Naive B cell (primary cell): ENCODE measurements at regions not wholly inside any gene's neighbourhood (a gene's known extent, or its start where the extent isn't known, plus 50 kb on each side); places are given as distances from the start of the nearest gene placed in this dataset.

Experiments
- ATAC-seq, 2 donors: fragments of 150-1000 bp; cut with Tn5 transposase; 2 replicates each; pipeline ENCODE4 v1.10.0; 2021; ENCODE audit warnings: low read depth in 2 of 2, mild to moderate bottlenecking in 2 of 2, moderate library complexity in 2 of 2
- DNase-seq: peaks from one replicate; pipeline ENCODE4 v3.0.0; 2022
- H3K27ac Mint-ChIP-seq, 6 donors: one replicate each; pipeline ENCODE4 v1.8.0; 2020 to 2022; ENCODE audit warnings: mild to moderate bottlenecking in 6 of 6, mixed read lengths in 6 of 6, moderate library complexity in 5 of 6, inconsistent platforms in 2 of 6
- H3K27me3 Mint-ChIP-seq, 3 donors: one replicate each; pipeline ENCODE4 v1.8.0; 2021 to 2022; ENCODE audit warnings: mixed read lengths in 3 of 3, mild to moderate bottlenecking in 1 of 3
- H3K36me3 Mint-ChIP-seq, 2 donors: one replicate each; pipeline ENCODE4 v1.8.0; 2020 to 2022; ENCODE audit warnings: mixed read lengths in 2 of 2, inconsistent platforms in 1 of 2, mild to moderate bottlenecking in 1 of 2
- H3K4me1 Mint-ChIP-seq, 3 donors: one replicate each; pipeline ENCODE4 v1.8.0; 2020 to 2022; ENCODE audit warnings: mixed read lengths in 3 of 3, inconsistent platforms in 1 of 3, mild to moderate bottlenecking in 1 of 3, moderate library complexity in 1 of 3
- H3K4me3 Mint-ChIP-seq, 8 donors: one replicate each; pipeline ENCODE4 v1.8.0; 2020 to 2022; ENCODE audit warnings: mild to moderate bottlenecking in 8 of 8, mixed read lengths in 8 of 8, moderate library complexity in 8 of 8, inconsistent platforms in 2 of 8
- H3K9me3 Mint-ChIP-seq, 7 donors: one replicate each; pipeline ENCODE4 v1.8.0; 2020 to 2022; ENCODE audit warnings: mixed read lengths in 7 of 7, mild to moderate bottlenecking in 5 of 7, inconsistent platforms in 2 of 7, moderate library complexity in 1 of 7

- Mint-ChIP-seq H3K4me3 (no peak overlapping the region), H3K27me3 (peaks cover 61 to 78% (median 74%) of the 10 kb centered on the region in 3 donors), H3K4me1 (peaks cover 3 to 9% (median 6%) of the 10 kb centered on the region in 3 donors), H3K27ac (no peak overlapping the region), H3K9me3 (peaks cover 0 to 2% (median 0%) of the 10 kb centered on the region in 7 donors), H3K36me3 (no peaks in the 10 kb centered on the region)
- ATAC-seq (no peak), DNase-seq (no peak)
Measured at GRCh38 chr14:92253381-92253894, 69.5 kb upstream of the SLC24A4 start.

- ATAC-seq = no peak
- Mint-ChIP-seq H3K36me3 (no peaks in the 10 kb centered on the region), H3K4me1 (peaks cover 3 to 9% (median 6%) of the 10 kb centered on the region in 3 donors), H3K27me3 (peaks cover 57 to 73% (median 72%) of the 10 kb centered on the region in 3 donors), H3K27ac (peak overlapping the region in 1 of 6 donors; percentile 80), H3K9me3 (peaks cover 0 to 2% (median 0%) of the 10 kb centered on the region in 7 donors), H3K4me3 (no peak overlapping the region)
- DNase-seq = no peak
Measured at GRCh38 chr14:92254786-92255185, 68.2 kb upstream of the SLC24A4 start.

- Mint-ChIP-seq H3K9me3 (peaks cover 0 to 2% (median 0%) of the 10 kb centered on the region in 7 donors), H3K4me1 (peaks cover 7 to 13% (median 8%) of the 10 kb centered on the region in 3 donors), H3K4me3 (no peak overlapping the region), H3K27me3 (peaks cover 24 to 34% (median 33%) of the 10 kb centered on the region in 3 donors), H3K27ac (no peak overlapping the region), H3K36me3 (no peaks in the 10 kb centered on the region)
- DNase-seq (no peak), ATAC-seq (no peak)
Measured at GRCh38 chr14:92258934-92259333, 64.0 kb upstream of the SLC24A4 start.

GRCh38 chr14:92259613-92260357 is 63.2 kb upstream of the SLC24A4 start:
- Mint-ChIP-seq H3K27me3 (peaks cover 19 to 28% (median 24%) of the 10 kb centered on the region in 3 donors), H3K27ac (peak overlapping the region in 1 of 6 donors; percentile 20), H3K9me3 (peaks cover 0 to 2% (median 0%) of the 10 kb centered on the region in 7 donors), H3K4me3 (peak overlapping the region in 1 of 8 donors; percentile 47), H3K36me3 (no peaks in the 10 kb centered on the region), H3K4me1 (peaks cover 7 to 9% (median 8%) of the 10 kb centered on the region in 3 donors)
- no peak for DNase-seq
- ATAC-seq = no peak

GRCh38 chr14:92263681-92264080 is 59.3 kb upstream of the SLC24A4 start:
- peaks cover 3 to 5% (median 4%) of the 10 kb centered on the region in 3 donors for H3K4me1 Mint-ChIP-seq
- H3K9me3 Mint-ChIP-seq = no peaks in the 10 kb centered on the region
- peaks cover 0 to 21% (median 8%) of the 10 kb centered on the region in 3 donors for H3K27me3 Mint-ChIP-seq
- ATAC-seq (no peak), DNase-seq (no peak)
- no peak overlapping the region for H3K4me3 Mint-ChIP-seq
- H3K36me3 Mint-ChIP-seq = no peaks in the 10 kb centered on the region
- no peak overlapping the region for H3K27ac Mint-ChIP-seq

GRCh38 chr14:92264195-92264594 is 58.8 kb upstream of the SLC24A4 start:
- no peak for ATAC-seq
- Mint-ChIP-seq H3K27me3 (peaks cover 0 to 21% (median 8%) of the 10 kb centered on the region in 3 donors), H3K9me3 (no peaks in the 10 kb centered on the region), H3K36me3 (no peaks in the 10 kb centered on the region), H3K4me1 (peaks cover 3 to 5% (median 4%) of the 10 kb centered on the region in 3 donors), H3K4me3 (no peak overlapping the region), H3K27ac (peak overlapping the region in 1 of 6 donors; percentile 30)
- DNase-seq = no peak

GRCh38 chr14:92266216-92266615 is 56.7 kb upstream of the SLC24A4 start:
- DNase-seq (no peak), ATAC-seq (no peak)
- peaks cover 9 to 35% (median 15%) of the 10 kb centered on the region in 3 donors for H3K27me3 Mint-ChIP-seq
- H3K36me3 Mint-ChIP-seq = no peaks in the 10 kb centered on the region
- no peak overlapping the region for H3K27ac Mint-ChIP-seq
- H3K4me3 Mint-ChIP-seq = no peak overlapping the region
- H3K4me1 Mint-ChIP-seq = peaks cover 0 to 5% (median 0%) of the 10 kb centered on the region in 3 donors
- H3K9me3 Mint-ChIP-seq = peaks cover 0 to 1% (median 0%) of the 10 kb centered on the region in 7 donors
